Right lobe of liver (tissue), 6 donors: ENCODE measurements at regions not wholly inside any gene's neighbourhood (a gene's known extent, or its start where the extent isn't known, plus 50 kb on each side); places are given as distances from the start of the nearest gene placed in this dataset.

Source experiments
- ATAC-seq, 4 donors: fragments of 200-7000 bp; cut with Tn5 transposase; one replicate each; pipeline ENCODE4 v1.9.1; 2020; ENCODE audit warnings: mild to moderate bottlenecking in 4 of 4, moderate library complexity in 4 of 4
- DNase-seq, 3 donors: peaks; one replicate each; pipeline ENCODE4 v3.0.0-alpha.2; 2020
- H3K27ac ChIP-seq, 3 donors: fragments of 200-600 bp; one replicate each; pipeline ENCODE4 v1.8.0; 2022
- H3K27me3 ChIP-seq, 2 donors: fragments of 200-600 bp; one replicate each; pipeline ENCODE4 v1.8.0; 2022
- H3K36me3 ChIP-seq, 4 donors: fragments of 200-600 bp; sonication (generic) in 1 of 4; one replicate each; pipeline versions ENCODE4 v1.5.1 to v1.8.0; 2017 to 2022; ENCODE audit warnings: control low read depth in 1 of 4
- H3K4me1 ChIP-seq, 4 donors: fragments of 200-600 bp; sonication (generic) in 1 of 4; one replicate each; pipeline versions ENCODE4 v1.5.1 to v1.8.0; 2017 to 2022; ENCODE audit warnings: control low read depth in 1 of 4
- H3K4me3 ChIP-seq, 3 donors: fragments of 200-600 bp; one replicate each; pipeline ENCODE4 v1.8.0; 2022
- H3K9me3 ChIP-seq, 4 donors: fragments of 200-600 bp; sonication (generic) in 1 of 4; one replicate each; pipeline versions ENCODE4 v1.5.1 to v1.8.0; 2017 to 2022; ENCODE audit warnings: control low read depth in 1 of 4
- CTCF ChIP-seq, 4 donors: fragments of 200-600 bp in 3 of 4; fragments of 450-650 bp in 1 of 4; IDR thresholded peaks; one replicate each; pipeline versions ENCODE4 v1.5.1 to v1.8.0; 2016 to 2022; ENCODE audit warnings: antibody characterized with exemption in 4 of 4, mild to moderate bottlenecking in 2 of 4
- POLR2A ChIP-seq: fragments of 450-650 bp; IDR thresholded peaks from one replicate; pipeline ENCODE4 v1.6.1; 2017; ENCODE audit warnings: antibody characterized with exemption, mild to moderate bottlenecking
- WGBS: methylation state at CpG from one replicate; pipeline ENCODE4 v1.1.6; 2018; ENCODE audit warnings: low coverage, low lambda C conversion rate; ENCODE audit not compliant: insufficient coverage; ENCODE audit errors: missing lambda C conversion rate; 5-methylcytosine and 5-hydroxymethylcytosine counted together
- intact Hi-C, 2 donors: fragments of 100-400 bp; cut with DNase I; formaldehyde crosslinking; loops; one replicate each; pipeline versions ENCODE4 v1.11.2 to v1.14.1; 2022
- donor health status: DM: no; HTN: yes; CAD: no.
- donor health status: DM: no; HTN: no; CAD: no.
- donor health status: DM: no; HTN: no; CAD: no.
- donor health status: DM: no; HTN: yes; CAD: no.
- donor health status: DM: no; HTN: yes; CAD: no.

GRCh38 chr12:82609234-82609914 is 77.3 kb upstream of the TMTC2 start:
- no peaks in the 10 kb centered on the region for H3K4me1 ChIP-seq
- H3K4me3 ChIP-seq = no peak overlapping the region
- DNase-seq = no peak
- ATAC-seq = peak in 3 of 4 donors; percentile 60 to 82 (median 70)
- intact Hi-C loops = no loop called here
- TF ChIP-seq CTCF (IDR thresholded peaks at IDR 0.05) (no peak), POLR2A (no peak)
- no peaks in the 10 kb centered on the region for H3K36me3 ChIP-seq
- WGBS = 25% methylated on average over 2 of the region's 2 CpGs
- no peaks in the 10 kb centered on the region for H3K27me3 ChIP-seq
- H3K9me3 ChIP-seq = no peaks in the 10 kb centered on the region
- peak overlapping the region in 1 of 3 donors; percentile 9 for H3K27ac ChIP-seq

GRCh38 chr12:82619644-82620043 is 67.1 kb upstream of the TMTC2 start:
- intact Hi-C loops = loop anchor here in 1 of 2 donors (10.0 kb wide), 1 partner anchor 95 kb away; no protein-coding TSS in a partner anchor
- Histone ChIP-seq H3K9me3 (no peaks in the 10 kb centered on the region), H3K4me3 (no peak overlapping the region), H3K36me3 (no peaks in the 10 kb centered on the region), H3K27me3 (no peaks in the 10 kb centered on the region), H3K4me1 (no peaks in the 10 kb centered on the region), H3K27ac (no peak overlapping the region)
- WGBS = 56% methylated on average over 2 of the region's 3 CpGs
- ATAC-seq = no peak
- no peak for TF ChIP-seq POLR2A
- no peak for TF ChIP-seq CTCF (IDR thresholded peaks at IDR 0.05)
- no peak for DNase-seq

GRCh38 chr12:82620917-82621316 is 65.8 kb upstream of the TMTC2 start:
- intact Hi-C loops = loop anchor here in 1 of 2 donors (10.0 kb wide), 1 partner anchor 96 kb away; no protein-coding TSS in a partner anchor
- TF ChIP-seq POLR2A (no peak), CTCF (IDR thresholded peaks at IDR 0.05) (no peak)
- H3K4me1 ChIP-seq = no peaks in the 10 kb centered on the region
- no peaks in the 10 kb centered on the region for H3K9me3 ChIP-seq
- H3K4me3 ChIP-seq = no peak overlapping the region
- H3K36me3 ChIP-seq = no peaks in the 10 kb centered on the region
- ATAC-seq (no peak), DNase-seq (no peak)
- 66% methylated on average over 3 of the region's 3 CpGs for WGBS
- H3K27ac ChIP-seq = no peak overlapping the region
- no peaks in the 10 kb centered on the region for H3K27me3 ChIP-seq

- intact Hi-C loops = loop anchor here in 1 of 2 donors (10.0 kb wide), 1 partner anchor 101 kb away; no protein-coding TSS in a partner anchor
- Histone ChIP-seq H3K4me3 (no peak overlapping the region), H3K36me3 (no peaks in the 10 kb centered on the region), H3K9me3 (no peaks in the 10 kb centered on the region), H3K27ac (no peak overlapping the region), H3K27me3 (no peaks in the 10 kb centered on the region), H3K4me1 (no peaks in the 10 kb centered on the region)
- DNase-seq (no peak), ATAC-seq (peak in 3 of 4 donors; percentile 47 to 57 (median 51))
- TF ChIP-seq POLR2A = no peak
- TF ChIP-seq CTCF (IDR thresholded peaks at IDR 0.05) = no peak
- WGBS = 21% methylated on average over 2 of the region's 3 CpGs
Measured at GRCh38 chr12:82625523-82625922, 61.2 kb upstream of the TMTC2 start.
